ENCODE measurements at regions not wholly inside any gene's neighbourhood (a gene's known extent, or its start where the extent isn't known, plus 50 kb on each side); places are given as distances from the start of the nearest gene placed in this dataset.

DNA sequence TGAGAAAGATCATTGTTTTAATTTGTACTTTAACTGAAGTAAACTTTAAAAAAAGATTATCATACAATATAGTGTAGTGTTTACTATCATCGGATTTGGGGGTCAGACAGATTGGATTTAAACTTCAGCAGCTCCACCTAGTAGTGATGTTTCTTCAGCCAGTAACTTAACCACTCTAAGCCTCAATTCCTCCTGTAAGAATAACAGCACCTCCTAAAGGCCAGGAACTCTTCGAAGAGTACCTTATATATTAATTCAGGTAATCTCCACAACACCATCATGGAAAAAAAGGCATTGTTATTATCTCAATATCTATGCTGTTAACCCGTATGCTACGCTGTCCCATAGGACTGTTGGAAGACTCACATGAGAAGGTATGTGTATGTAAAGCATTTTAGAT, 69.0 kb upstream of the DLGAP1 start:
- TF ChIP-seq, protein P1, sequence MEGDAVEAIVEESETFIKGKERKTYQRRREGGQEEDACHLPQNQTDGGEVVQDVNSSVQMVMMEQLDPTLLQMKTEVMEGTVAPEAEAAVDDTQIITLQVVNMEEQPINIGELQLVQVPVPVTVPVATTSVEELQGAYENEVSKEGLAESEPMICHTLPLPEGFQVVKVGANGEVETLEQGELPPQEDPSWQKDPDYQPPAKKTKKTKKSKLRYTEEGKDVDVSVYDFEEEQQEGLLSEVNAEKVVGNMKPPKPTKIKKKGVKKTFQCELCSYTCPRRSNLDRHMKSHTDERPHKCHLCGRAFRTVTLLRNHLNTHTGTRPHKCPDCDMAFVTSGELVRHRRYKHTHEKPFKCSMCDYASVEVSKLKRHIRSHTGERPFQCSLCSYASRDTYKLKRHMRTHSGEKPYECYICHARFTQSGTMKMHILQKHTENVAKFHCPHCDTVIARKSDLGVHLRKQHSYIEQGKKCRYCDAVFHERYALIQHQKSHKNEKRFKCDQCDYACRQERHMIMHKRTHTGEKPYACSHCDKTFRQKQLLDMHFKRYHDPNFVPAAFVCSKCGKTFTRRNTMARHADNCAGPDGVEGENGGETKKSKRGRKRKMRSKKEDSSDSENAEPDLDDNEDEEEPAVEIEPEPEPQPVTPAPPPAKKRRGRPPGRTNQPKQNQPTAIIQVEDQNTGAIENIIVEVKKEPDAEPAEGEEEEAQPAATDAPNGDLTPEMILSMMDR (IDR thresholded peaks at IDR 0.05; ENCODE audit: low read depth, low read length, missing control alignments), result no peak
- no peak overlapping the region for H3K4me3 ChIP-seq (replicated peaks; ENCODE audit: low read depth, low read length)
- DNase-seq (ENCODE audit: extremely low read depth, low read depth), result no peak

GRCh38 chr18:4511166-4511565, 56.1 kb upstream of the DLGAP1 start:
- DNase-seq (ENCODE audit: extremely low read depth, low read depth), result no peak
- TF ChIP-seq, protein P1 (IDR thresholded peaks at IDR 0.05; ENCODE audit: low read depth, low read length, missing control alignments), result no peak
- H3K4me3 ChIP-seq (replicated peaks; ENCODE audit: low read depth, low read length), result no peak overlapping the region

- no peak for DNase-seq (ENCODE audit: extremely low read depth, low read depth)
- H3K4me3 ChIP-seq (replicated peaks; ENCODE audit: low read depth, low read length), result no peak overlapping the region
Measured at GRCh38 chr18:4510711-4511110, 55.6 kb upstream of the DLGAP1 start.

GRCh38 chr18:4510160-4510559, 55.1 kb upstream of the DLGAP1 start:
- TF ChIP-seq, protein P1 (IDR thresholded peaks at IDR 0.05; ENCODE audit: low read depth, low read length, missing control alignments), result no peak
- no peak for DNase-seq (ENCODE audit: extremely low read depth, low read depth)
- no peak overlapping the region for H3K4me3 ChIP-seq (replicated peaks; ENCODE audit: low read depth, low read length)

More at GRCh38 chr18:4510711-4511110, 55.6 kb upstream of the DLGAP1 start:
- TF ChIP-seq, protein P1 (IDR thresholded peaks at IDR 0.05; ENCODE audit: low read depth, low read length, missing control alignments), result no peak
